GM21381 (cell line): ENCODE measurements at regions not wholly inside any gene's neighbourhood (a gene's known extent, or its start where the extent isn't known, plus 50 kb on each side); places are given as distances from the start of the nearest gene placed in this dataset.
"Not testable (repeated sequence)": the region's sequence is repeated elsewhere in the genome, so short reads cannot be mapped to it uniquely, and the experiment has no call there.

Source experiments
- ATAC-seq: cut with Tn5 transposase; IDR thresholded peaks from one replicate; pipeline ENCODE4 v1.9.1; 2021; ENCODE audit warnings: mild to moderate bottlenecking, moderate library complexity; ENCODE audit not compliant: unreplicated experiment

GRCh38 chr14:86203843-86204242 lies 673.9 kb downstream of the FLRT2 start:
- no peak for ATAC-seq

DNA sequence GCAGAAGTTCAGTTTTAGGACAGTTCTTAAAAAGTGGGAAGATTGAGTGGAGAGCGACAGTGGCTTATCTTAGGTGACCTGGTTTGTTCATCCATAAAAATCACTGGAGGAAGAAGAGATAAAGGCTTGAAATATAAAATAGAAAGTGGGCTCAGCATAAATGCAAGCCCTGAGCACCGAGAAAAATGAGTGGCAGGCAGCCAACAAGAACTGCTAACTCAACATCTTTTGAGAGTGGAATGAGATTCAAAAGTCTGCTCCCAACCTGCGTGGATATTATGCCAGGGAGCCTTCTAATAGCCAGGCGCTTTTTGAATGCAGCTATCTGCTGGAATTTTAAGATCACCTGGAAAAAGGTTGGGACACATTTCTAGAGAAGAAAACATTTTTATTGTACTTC lies 666.5 kb downstream of the FLRT2 start:
- ATAC-seq: no peak

DNA sequence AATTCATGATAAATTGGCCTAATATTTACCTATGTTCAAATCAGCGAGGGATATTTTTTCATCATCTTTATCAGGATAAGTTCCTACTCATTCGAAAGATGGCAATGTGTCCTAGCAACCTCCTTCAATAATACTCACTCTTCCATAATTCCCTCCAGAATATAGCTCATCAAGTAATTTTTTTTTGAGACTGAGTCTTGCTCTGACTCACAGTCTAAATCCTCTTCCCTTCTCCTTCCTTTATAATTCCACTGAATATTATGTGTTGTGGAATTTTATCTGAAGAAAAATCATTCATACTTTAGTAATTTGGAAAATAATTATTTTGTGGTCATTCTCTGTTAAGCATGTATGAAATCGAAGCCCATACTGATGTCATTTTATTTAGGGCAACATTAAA lies 663.8 kb downstream of the FLRT2 start:
- no peak for ATAC-seq

DNA sequence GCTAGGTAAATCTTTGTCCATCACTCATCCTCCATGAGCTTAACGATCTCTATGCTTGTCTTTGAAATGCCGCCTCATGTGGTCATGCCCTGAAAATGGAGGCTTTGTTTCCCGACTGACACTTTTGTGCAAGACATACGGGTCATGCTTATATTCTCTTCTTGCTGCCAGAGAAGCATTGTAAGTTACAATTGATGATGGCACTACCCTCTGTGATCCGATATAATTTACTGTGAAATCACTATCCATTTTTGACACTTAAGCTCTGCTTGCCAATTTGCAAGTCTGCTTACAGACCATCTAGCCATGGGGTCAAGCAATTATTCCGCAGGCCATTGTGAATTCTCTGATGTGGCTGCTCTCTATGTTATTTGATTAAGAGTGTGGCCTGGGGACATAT lies 650.0 kb downstream of the FLRT2 start:
- ATAC-seq: no peak

GRCh38 chr14:86168371-86168770 lies 638.4 kb downstream of the FLRT2 start:
- no peak for ATAC-seq

GRCh38 chr14:86166541-86166940 lies 636.6 kb downstream of the FLRT2 start:
- ATAC-seq: no peak

DNA sequence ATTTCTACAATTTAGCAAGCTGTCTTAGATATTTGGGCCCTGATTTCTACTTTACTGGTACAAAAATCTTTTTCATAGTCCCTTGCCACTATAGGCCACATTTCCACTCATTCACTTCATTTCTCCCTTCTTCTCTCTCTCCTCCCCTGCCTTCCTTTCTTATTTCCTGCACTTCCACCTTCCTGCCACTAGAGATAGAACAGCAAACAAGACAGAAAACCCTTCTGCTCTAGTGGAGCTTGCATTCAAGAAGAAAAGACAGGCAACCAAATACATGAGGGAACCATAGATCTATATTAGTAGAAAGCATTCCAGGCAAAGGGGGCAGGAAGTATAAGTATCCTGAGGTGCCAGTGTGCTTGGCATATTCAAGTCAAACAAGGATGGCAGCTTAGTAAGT lies 623.5 kb downstream of the FLRT2 start:
- no peak for ATAC-seq

- ATAC-seq: no peak
These were observed 613.3 kb downstream of the FLRT2 start for GRCh38 chr14:86143248-86143647.

- no peak for ATAC-seq
These were observed 612.0 kb downstream of the FLRT2 start for GRCh38 chr14:86141966-86142365.

GRCh38 chr14:86129426-86129825 lies 599.5 kb downstream of the FLRT2 start:
- no peak for ATAC-seq

- ATAC-seq: no peak
These were observed 594.4 kb downstream of the FLRT2 start for GRCh38 chr14:86124328-86124727.

DNA sequence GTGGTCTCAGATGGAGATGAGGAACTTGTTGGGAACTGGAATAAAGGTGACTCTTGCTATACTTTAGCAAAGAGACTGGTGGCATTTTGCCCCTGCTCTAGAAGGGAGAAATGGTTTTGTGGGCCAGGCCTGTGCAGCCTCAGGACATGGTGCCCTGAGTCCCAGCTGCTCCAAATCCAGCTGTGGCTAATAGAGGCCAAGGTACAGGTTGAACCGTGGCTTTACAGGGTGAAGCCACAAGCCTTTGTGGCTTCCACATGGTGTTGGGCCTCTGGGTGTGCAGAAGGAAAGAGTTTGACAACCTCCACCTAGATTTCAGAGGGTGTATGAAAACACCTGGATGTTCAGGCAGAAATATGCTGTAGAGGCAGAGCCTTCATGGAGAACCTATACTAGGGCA lies 586.0 kb downstream of the FLRT2 start:
- no peak for ATAC-seq

GRCh38 chr14:86110871-86111270 lies 580.9 kb downstream of the FLRT2 start:
- not testable (repeated sequence) for ATAC-seq

GRCh38 chr14:86104691-86105265 lies 574.8 kb downstream of the FLRT2 start:
- ATAC-seq: no peak

DNA sequence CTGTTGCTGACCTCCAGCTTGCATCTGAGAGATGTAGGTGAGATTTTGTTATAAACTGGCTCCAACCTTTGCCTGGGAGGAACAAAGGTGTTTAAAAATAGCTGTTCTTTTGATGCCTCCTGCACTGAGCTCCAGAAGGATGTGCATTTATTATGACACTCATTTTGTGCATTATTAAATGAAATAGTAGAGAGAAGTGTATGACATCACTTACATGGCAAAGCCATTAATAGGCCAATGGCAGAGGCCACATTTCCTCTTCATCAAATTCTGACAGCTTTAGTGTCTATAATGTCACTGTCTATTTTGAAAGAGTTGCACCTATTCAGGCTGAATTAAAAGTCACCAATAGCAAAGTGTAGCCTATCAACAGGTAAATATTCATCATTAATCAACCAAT lies 564.6 kb downstream of the FLRT2 start:
- no peak for ATAC-seq

- no peak for ATAC-seq
These were observed 561.9 kb downstream of the FLRT2 start for GRCh38 chr14:86091811-86092210.

GRCh38 chr14:86088156-86088555 lies 558.2 kb downstream of the FLRT2 start:
- no peak for ATAC-seq

DNA sequence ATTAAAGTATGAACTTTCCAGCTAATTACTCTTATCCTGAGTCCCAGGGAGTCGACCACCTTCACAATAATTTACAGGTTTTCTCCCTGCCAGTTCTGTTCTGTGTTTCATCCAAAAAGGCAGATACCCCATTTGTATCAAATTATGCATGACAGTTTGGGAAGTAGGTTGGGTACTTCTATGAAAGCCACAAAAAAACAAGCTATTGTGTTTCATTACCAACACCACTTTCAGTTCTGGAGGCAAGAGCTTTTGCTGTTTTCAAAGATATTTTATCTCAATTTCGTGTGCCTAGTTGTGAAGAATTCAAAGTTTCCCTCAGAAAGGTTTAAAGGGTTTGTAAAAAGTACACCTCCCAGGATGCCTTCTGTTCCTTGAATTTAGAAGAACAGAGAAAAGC lies 557.4 kb downstream of the FLRT2 start:
- no peak for ATAC-seq

DNA sequence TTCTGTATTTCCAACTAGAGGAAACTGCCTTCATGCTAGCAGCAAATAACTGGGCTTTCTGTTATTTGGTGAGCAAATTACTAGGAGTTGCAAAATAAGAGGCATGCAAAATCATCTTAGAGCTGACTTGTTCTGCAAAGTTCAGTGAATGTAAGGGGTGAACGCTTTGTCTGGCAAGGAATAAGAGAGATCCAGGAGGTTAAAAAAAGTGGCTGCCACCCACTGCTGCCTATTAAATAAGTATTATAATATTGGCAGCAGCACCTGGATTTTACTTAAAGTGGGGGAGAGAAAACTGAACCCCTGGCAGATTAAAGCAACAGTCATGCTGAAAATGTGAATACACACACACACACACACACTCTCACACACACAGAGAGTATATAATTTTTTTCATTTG lies 557.0 kb downstream of the FLRT2 start:
- no peak for ATAC-seq

DNA sequence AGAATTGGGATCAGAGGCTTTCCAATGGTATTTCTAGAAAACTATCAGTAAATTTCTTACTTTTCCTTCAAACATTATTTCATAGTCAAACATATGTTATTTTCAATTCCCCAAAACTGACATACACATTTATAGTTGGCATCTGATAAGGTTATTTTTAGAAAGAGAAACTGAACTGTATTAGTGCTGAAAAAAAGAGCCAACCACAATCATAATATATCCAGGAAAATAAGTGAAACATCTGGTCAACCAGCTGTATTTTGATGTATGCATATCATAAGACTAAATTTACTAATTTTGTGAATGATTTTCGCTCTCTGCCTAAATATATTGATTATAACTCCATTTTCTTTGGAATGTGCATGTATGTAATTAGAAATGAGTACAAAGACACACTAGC lies 554.2 kb downstream of the FLRT2 start:
- no peak for ATAC-seq

GRCh38 chr14:86083616-86084015 lies 553.7 kb downstream of the FLRT2 start:
- ATAC-seq: no peak

DNA sequence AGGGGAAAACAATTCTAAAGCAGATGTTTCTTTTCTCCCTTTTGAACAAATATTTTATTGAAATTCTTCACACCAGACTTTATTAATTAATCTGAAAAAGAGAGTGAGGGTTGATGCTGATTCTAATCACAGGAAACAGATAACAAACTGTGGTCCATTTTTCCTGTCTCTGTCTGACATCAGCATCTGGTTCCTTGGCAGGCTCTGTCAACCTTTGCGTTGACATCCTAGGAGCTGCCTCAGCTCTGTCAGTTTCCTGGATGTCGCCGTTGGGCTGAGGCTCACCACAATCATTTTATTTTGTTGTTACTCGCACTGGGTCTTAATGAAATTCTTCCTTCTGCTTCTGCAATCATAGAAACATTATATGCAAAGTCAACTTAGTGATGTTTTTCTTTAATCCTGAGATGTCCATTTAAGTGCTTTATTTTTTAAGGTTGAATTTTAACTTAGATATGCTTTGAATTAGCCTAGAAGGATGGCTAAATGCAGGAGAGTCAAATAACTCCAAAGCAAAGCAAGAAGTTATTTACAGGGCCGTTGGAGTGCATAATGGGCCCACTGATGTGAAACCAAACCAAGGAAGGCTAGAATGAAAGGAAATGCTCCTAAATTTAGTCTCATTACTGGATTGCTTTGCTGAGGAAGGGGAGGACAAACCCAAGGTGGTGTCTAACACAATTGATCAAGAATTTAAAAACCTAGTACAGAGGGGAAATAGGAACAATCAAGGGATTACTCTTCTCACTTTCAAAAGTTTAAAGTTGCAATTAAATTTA lies 542.4 kb downstream of the FLRT2 start:
- ATAC-seq: no peak

DNA sequence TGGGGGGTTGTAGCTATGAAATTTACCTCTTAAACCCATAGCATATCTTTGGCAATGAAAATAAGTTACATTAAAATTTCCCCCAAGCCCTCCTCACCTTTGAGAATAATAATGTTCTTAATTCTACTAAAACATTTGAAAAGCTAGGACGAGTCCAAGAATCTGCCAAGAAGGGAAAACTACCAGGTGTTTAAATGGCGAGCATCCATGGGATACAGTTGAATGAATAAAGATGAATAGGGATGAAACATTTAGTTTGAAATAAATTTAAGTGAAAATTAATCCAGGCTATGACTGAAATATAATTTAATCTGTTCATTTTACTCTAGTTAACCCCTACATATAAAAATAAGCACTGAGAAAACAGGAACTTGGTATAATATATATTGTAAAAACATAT lies 536.7 kb downstream of the FLRT2 start:
- no peak for ATAC-seq
